ENCODE measurements at regions not wholly inside any gene's neighbourhood (a gene's known extent, or its start where the extent isn't known, plus 50 kb on each side); places are given as distances from the start of the nearest gene placed in this dataset.

DNA sequence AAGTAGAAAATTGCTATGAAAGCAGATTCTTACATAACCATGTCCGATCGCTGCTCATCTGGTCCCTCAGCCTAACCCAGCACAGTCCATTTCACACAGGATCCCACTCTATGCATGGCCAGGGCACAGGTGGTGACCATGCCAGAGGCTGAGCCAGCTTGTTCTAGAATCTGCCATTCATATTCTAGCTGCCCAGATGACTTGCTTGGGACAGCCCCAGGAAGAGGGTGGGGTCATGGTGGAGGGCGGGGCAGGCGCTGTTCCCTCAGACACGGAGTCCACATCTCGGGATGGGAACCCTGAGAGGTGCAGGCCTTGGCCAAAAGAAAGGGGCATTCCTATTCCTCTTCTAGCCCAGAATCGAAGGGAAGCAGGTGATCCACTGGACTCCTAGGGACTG is 275.2 kb upstream of the IRX2 start:
- TF ChIP-seq EZH2 (IDR thresholded peaks at IDR 0.05; ENCODE audit: insufficient read depth, poor library complexity, severe bottlenecking) (no peak), EZH2phosphoT487 (IDR thresholded peaks at IDR 0.05; ENCODE audit: insufficient read depth, low read depth) (no peak)

All from GM23248 (cell line).